Peyer's patch (tissue), 4 donors: ENCODE measurements at regions not wholly inside any gene's neighbourhood (a gene's known extent, or its start where the extent isn't known, plus 50 kb on each side); places are given as distances from the start of the nearest gene placed in this dataset.
A peak's percentile ranks its signal among the peaks of the same experiment; 100 is the strongest.

Experiments used
- DNase-seq, 3 donors: peaks; one replicate each; pipeline ENCODE4 v3.0.0-alpha.2; 2017 to 2019
- H3K27ac ChIP-seq, 4 donors: fragments of 200-600 bp; sonication (generic); one replicate each; pipeline ENCODE4 v1.5.1; 2016 to 2019
- H3K27me3 ChIP-seq, 2 donors: fragments of 200-600 bp; sonication (generic); one replicate each; pipeline ENCODE4 v1.5.1; 2019
- H3K36me3 ChIP-seq, 3 donors: fragments of 200-600 bp; sonication (generic); one replicate each; pipeline ENCODE4 v1.5.1; 2016 to 2019
- H3K4me1 ChIP-seq, 4 donors: fragments of 200-600 bp; sonication (generic); one replicate each; pipeline ENCODE4 v1.5.1; 2016 to 2019
- H3K4me3 ChIP-seq, 4 donors: fragments of 200-600 bp; sonication (generic); 1 replicate in 3 of 4; 2 replicates in 1 of 4; pipeline ENCODE4 v1.5.1; 2016 to 2019; ENCODE audit warnings: mild to moderate bottlenecking in 1 of 4
- H3K9me3 ChIP-seq, 4 donors: fragments of 200-600 bp; sonication (generic); one replicate each; pipeline ENCODE4 v1.5.1; 2016 to 2019; ENCODE audit warnings: mild to moderate bottlenecking in 1 of 4
- CTCF ChIP-seq, 6 experiments: fragments of 450-650 bp in 4 of 6; fragments of 200-600 bp in 2 of 6; sonication (generic) in 1 of 6; IDR thresholded peaks; one replicate each; pipeline ENCODE4 v1.5.1; 2017 to 2019; ENCODE audit warnings: antibody characterized with exemption in 6 of 6, mild to moderate bottlenecking in 3 of 6, moderate library complexity in 1 of 6
- POLR2A ChIP-seq, 2 donors: fragments of 450-650 bp; IDR thresholded peaks; one replicate each; pipeline ENCODE4 v1.5.1; 2017; ENCODE audit warnings: antibody characterized with exemption in 2 of 2, mild to moderate bottlenecking in 2 of 2, moderate library complexity in 2 of 2

DNA sequence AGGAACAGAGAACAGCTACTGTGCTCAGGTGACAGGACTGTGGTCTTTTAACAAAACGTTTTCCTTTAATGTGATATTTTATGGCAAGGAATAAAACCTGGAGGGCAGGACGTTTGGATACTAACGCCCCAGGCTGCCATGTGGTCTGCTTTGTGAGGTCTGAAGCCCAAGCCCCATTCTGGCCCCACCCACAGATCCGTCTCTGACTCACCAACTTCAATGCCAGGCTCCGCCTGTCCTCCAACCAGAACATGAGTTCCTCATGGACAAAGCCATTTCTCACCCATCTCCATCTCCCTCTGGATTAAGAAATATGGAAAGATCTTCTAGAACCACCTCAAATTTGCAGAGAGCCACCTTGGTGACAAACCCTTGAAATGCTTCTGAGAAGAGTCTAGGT is 148.8 kb downstream of the CRYBB2 start:
- no peak overlapping the region for H3K27ac ChIP-seq
- H3K4me3 ChIP-seq = no peak overlapping the region
- peaks cover 0 to 12% (median 0%) of the 10 kb centered on the region in 3 donors for H3K36me3 ChIP-seq
- H3K9me3 ChIP-seq = no peaks in the 10 kb centered on the region
- no peaks in the 10 kb centered on the region for H3K27me3 ChIP-seq
- no peak for TF ChIP-seq POLR2A (IDR thresholded peaks at IDR 0.05)
- no peak for TF ChIP-seq CTCF (IDR thresholded peaks at IDR 0.05)
- peak in 1 of 3 donors; percentile 58 for DNase-seq
- H3K4me1 ChIP-seq = peaks cover 0 to 25% (median 0%) of the 10 kb centered on the region in 4 donors

GRCh38 chr22:25369041-25369440 is 149.6 kb downstream of the CRYBB2 start:
- DNase-seq = no peak
- Histone ChIP-seq H3K27me3 (no peaks in the 10 kb centered on the region), H3K9me3 (no peaks in the 10 kb centered on the region), H3K27ac (no peak overlapping the region), H3K36me3 (peaks cover 0 to 12% (median 0%) of the 10 kb centered on the region in 3 donors), H3K4me1 (peaks cover 0 to 23% (median 0%) of the 10 kb centered on the region in 4 donors), H3K4me3 (no peak overlapping the region)
- TF ChIP-seq CTCF (IDR thresholded peaks at IDR 0.05) (no peak), POLR2A (IDR thresholded peaks at IDR 0.05) (no peak)

DNA sequence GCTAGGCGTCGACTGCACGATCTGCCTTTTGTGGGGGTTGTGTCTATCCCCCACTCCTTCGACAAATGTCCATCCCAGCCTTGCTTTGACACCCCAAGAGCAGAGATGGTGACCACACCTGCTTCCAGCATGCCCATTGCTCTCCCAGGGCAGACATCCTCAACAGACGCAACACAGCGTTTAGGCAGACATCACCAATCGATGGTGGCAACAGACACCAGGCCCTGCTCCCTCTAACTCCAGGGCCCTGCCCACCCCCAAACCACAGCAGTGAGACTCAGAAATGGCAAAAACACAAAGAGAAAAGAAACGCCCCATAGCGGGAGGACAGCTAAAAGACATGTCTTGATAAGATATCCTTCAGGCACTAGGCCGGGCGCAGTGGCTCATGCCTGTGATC is 150.9 kb downstream of the CRYBB2 start:
- Histone ChIP-seq H3K4me1 (peaks cover 0 to 10% (median 0%) of the 10 kb centered on the region in 4 donors), H3K27me3 (no peaks in the 10 kb centered on the region), H3K4me3 (no peak overlapping the region), H3K36me3 (peaks cover 0 to 12% (median 0%) of the 10 kb centered on the region in 3 donors), H3K27ac (no peak overlapping the region), H3K9me3 (no peaks in the 10 kb centered on the region)
- DNase-seq = no peak
- no peak for TF ChIP-seq CTCF (IDR thresholded peaks at IDR 0.05)
- TF ChIP-seq POLR2A (IDR thresholded peaks at IDR 0.05) = no peak

GRCh38 chr22:25372000-25372595 is 152.7 kb downstream of the CRYBB2 start:
- no peak for DNase-seq
- H3K4me3 ChIP-seq = no peak overlapping the region
- no peak for TF ChIP-seq CTCF (IDR thresholded peaks at IDR 0.05)
- TF ChIP-seq POLR2A (IDR thresholded peaks at IDR 0.05) = no peak
- peaks cover 0 to 11% (median 0%) of the 10 kb centered on the region in 3 donors for H3K36me3 ChIP-seq
- no peaks in the 10 kb centered on the region for H3K4me1 ChIP-seq
- no peak overlapping the region for H3K27ac ChIP-seq
- H3K9me3 ChIP-seq = no peaks in the 10 kb centered on the region
- H3K27me3 ChIP-seq = no peaks in the 10 kb centered on the region

DNA sequence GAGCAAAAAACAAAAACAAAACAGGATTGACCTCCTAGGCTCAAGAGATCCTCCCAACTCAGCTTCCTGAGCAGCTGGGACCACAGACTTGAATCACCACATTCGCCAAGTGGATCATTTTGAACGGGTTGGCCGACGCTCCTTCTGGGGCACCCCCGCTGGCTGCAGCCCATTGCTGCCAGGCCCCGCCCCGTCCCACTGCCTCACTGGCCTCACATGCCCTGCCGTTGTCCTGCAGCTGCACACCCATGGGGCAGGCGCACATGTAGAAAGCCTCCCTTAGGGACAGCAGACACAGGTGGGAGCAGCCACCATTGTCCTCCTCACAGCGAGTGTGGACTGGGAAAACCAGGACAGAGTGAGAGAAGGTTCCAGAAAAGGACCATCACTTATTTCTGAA is 154.5 kb downstream of the CRYBB2 start:
- no peak for DNase-seq
- Histone ChIP-seq H3K27me3 (no peaks in the 10 kb centered on the region), H3K27ac (no peak overlapping the region), H3K36me3 (peaks cover 0 to 26% (median 0%) of the 10 kb centered on the region in 3 donors), H3K4me3 (no peak overlapping the region), H3K4me1 (no peaks in the 10 kb centered on the region), H3K9me3 (no peaks in the 10 kb centered on the region)
- TF ChIP-seq POLR2A (IDR thresholded peaks at IDR 0.05) (no peak), CTCF (IDR thresholded peaks at IDR 0.05) (no peak)
